HAP-1 (cell line): ENCODE measurements at regions not wholly inside any gene's neighbourhood (a gene's known extent, or its start where the extent isn't known, plus 50 kb on each side); places are given as distances from the start of the nearest gene placed in this dataset.
"Not testable (repeated sequence)": the region's sequence is repeated elsewhere in the genome, so short reads cannot be mapped to it uniquely, and the experiment has no call there.

Experiments
- DNase-seq, 2 experiments: peaks; one replicate each; pipeline ENCODE4 v3.0.0-alpha.2; 2016 to 2020; ENCODE audit warnings: low spot score in 2 of 2
- H3K27me3 ChIP-seq: fragments of 250-450 bp; sonication (Bioruptor Pico); 2 replicates; pipeline ENCODE4 v1.5.1; 2020; ENCODE audit warnings: low read depth, mild to moderate bottlenecking, moderate library complexity
- H3K36me3 ChIP-seq: fragments of 250-450 bp; sonication (Bioruptor Pico); replicated peaks from 2 replicates; pipeline ENCODE4 v1.5.1; 2020; ENCODE audit warnings: mild to moderate bottlenecking
- H3K4me1 ChIP-seq: fragments of 250-450 bp; sonication (Bioruptor Pico); 2 replicates; pipeline ENCODE4 v1.5.1; 2020; ENCODE audit warnings: mild to moderate bottlenecking
- H3K4me3 ChIP-seq: fragments of 250-450 bp; sonication (Bioruptor Pico); 2 replicates; pipeline ENCODE4 v1.5.1; 2020; ENCODE audit warnings: mild to moderate bottlenecking, moderate library complexity
- H3K9me3 ChIP-seq: fragments of 250-450 bp; sonication (Bioruptor Pico); 2 replicates; pipeline ENCODE4 v1.5.1; 2020; ENCODE audit warnings: mild to moderate bottlenecking, moderate library complexity
- in situ Hi-C: fragments of 300-500 bp; cut with MboI; formaldehyde crosslinking; loops from 3 replicates; pipeline ENCODE4 v1.14.3; 2020; ENCODE audit warnings: low sequenced_read_pairs, inconsistent platforms, mixed read lengths

DNA sequence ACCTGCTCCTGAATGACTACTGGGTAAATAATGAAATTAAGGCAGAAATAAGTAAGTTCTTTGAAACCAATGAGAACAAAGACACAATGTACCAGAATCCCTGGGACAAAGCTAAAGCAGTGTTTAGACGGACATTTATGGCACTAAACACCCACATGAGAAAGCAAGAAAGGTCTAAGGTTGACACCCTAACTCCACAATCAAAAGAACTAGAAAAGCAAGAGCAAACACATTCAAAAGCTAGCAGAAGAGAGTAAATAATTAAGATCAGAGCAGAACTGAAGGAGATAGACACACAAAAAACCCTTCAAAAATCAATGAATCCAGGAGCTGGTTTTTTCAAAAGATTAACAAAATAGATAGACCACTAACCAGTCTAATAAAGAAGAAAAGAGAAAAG lies 203.2 kb upstream of the LRRC61 start:
- H3K4me1 ChIP-seq, H3K27me3 ChIP-seq, DNase-seq, H3K9me3 ChIP-seq, H3K36me3 ChIP-seq, in situ Hi-C loops, H3K4me3 ChIP-seq: not testable (repeated sequence)

- H3K36me3 ChIP-seq, in situ Hi-C loops, H3K4me1 ChIP-seq, H3K27me3 ChIP-seq, DNase-seq, H3K9me3 ChIP-seq, H3K4me3 ChIP-seq: not testable (repeated sequence)
These were observed 197.3 kb upstream of the LRRC61 start for GRCh38 chr7:150125831-150126230.

GRCh38 chr7:150134451-150134850 lies 188.7 kb upstream of the LRRC61 start:
- H3K36me3 ChIP-seq, H3K4me1 ChIP-seq, DNase-seq, in situ Hi-C loops, H3K27me3 ChIP-seq, H3K9me3 ChIP-seq, H3K4me3 ChIP-seq: not testable (repeated sequence)

DNA sequence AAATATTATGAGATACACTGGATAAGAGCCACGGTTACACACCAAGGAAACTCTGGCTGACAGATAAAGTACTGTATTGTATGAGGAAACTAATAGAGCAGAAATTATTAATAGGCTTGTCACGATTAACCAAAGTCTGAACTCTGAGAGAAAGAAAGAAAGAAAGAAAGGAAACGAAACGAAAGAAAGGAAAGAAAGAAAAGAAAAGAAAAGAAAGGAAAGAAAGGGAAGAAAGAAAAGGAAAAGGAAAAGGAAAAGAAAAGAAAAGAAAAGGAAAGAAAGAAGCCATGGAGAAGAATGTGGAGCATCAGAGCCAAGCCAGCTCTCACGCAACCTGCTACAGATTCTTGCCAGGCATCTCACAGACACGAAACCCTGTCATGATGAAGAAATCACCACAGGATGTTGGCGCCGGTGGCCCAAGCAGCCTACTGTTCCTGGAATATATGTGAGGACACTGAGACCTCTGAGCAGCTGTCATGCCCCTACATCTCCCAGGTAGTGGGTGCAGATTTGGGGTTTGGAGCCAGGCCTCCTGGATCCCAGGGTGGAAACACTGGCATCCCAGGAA lies 187.4 kb upstream of the LRRC61 start:
- H3K9me3 ChIP-seq, H3K4me3 ChIP-seq, H3K27me3 ChIP-seq, H3K4me1 ChIP-seq, DNase-seq, H3K36me3 ChIP-seq, in situ Hi-C loops: not testable (repeated sequence)

DNA sequence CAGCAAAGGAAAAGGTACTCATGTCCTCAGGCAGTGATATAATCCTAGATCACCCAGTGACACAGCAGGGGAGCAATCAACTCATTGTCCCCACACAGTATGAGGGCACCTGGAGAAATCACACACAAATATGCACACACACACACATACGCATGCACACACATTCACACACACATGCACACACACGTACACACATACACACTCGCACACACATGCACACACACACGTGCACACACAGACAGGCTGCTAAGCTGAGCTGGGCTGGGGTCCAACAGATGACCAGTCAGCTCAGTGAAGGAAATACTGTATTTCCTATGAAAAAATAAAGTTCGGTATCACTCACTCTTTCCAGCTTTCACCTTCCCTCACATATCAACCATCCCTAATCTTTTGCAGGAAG lies 183.3 kb upstream of the LRRC61 start:
- H3K4me3 ChIP-seq, H3K36me3 ChIP-seq, DNase-seq, in situ Hi-C loops, H3K9me3 ChIP-seq, H3K27me3 ChIP-seq, H3K4me1 ChIP-seq: not testable (repeated sequence)

- H3K9me3 ChIP-seq, in situ Hi-C loops, DNase-seq, H3K4me3 ChIP-seq, H3K27me3 ChIP-seq, H3K4me1 ChIP-seq, H3K36me3 ChIP-seq: not testable (repeated sequence)
These were observed 181.4 kb upstream of the LRRC61 start for GRCh38 chr7:150141525-150142345.

GRCh38 chr7:150146124-150146523 lies 177.0 kb upstream of the LRRC61 start:
- H3K36me3 ChIP-seq, H3K4me1 ChIP-seq, in situ Hi-C loops, H3K27me3 ChIP-seq, H3K9me3 ChIP-seq, H3K4me3 ChIP-seq, DNase-seq: not testable (repeated sequence)

DNA sequence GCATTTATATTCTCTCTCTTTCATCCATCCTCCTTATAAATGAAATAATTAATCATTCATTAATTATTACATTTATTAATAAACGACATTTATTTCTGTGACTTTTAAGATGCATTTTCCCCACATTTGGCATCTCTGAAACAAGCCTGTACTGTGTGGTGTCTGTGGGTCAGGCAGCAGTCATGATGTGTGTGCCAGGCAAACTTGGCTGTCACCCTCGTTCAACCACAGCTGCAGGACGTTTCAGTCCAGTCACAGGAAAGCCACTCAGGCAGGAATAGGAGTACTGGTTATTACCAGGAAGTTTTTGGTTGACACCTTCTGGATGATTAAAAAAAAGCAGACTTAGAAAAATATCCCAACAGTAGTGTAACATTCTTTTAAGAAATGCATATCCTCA lies 175.6 kb upstream of the LRRC61 start:
- not testable (repeated sequence) for H3K27me3 ChIP-seq

GRCh38 chr7:150156015-150156414 lies 167.1 kb upstream of the LRRC61 start:
- in situ Hi-C loops, H3K9me3 ChIP-seq, H3K27me3 ChIP-seq, H3K4me3 ChIP-seq, H3K36me3 ChIP-seq, H3K4me1 ChIP-seq, DNase-seq: not testable (repeated sequence)

More for the DNA sequence above, 175.6 kb upstream of the LRRC61 start:
- H3K4me1 ChIP-seq, H3K4me3 ChIP-seq, H3K9me3 ChIP-seq, DNase-seq, H3K36me3 ChIP-seq, in situ Hi-C loops: not testable (repeated sequence)

DNA sequence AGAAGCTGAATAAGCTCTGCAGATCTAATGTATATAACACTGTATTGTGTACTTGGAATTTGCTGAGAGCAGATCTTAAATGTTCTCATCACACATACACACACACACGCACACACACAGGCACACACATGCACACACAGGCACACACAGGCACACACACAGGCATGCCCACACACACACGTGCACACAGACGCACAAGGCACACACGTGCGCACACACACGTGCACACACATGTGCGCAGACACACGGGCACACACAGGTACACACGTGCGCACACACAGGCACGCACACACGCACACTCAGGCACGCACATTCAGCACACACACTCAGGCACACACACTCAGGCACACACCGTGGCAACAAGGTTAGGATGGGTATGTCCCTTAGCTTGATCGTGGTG lies 164.5 kb upstream of the LRRC61 start:
- H3K4me1 ChIP-seq, H3K9me3 ChIP-seq, in situ Hi-C loops: not testable (repeated sequence)

DNA sequence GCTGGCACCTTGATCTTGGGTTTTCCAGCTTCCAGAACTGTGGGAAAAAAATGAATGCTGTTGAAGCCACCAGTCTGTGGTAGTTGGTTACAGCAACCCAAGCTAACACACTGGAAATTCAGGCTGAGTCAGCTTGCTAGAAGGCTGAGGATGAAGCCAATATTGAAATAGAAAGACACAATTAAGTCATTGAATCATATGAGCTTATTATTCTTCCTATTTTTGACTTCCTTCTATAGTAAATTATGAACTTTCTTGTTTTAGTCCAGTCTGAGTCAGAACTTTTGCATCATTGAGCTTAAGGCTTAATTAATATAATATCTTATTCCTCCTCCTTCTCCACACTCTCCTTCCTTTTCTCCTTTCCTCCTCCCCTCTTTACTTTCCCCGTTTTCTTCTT lies 153.6 kb upstream of the LRRC61 start:
- H3K4me1 ChIP-seq, H3K27me3 ChIP-seq, H3K9me3 ChIP-seq, in situ Hi-C loops, H3K4me3 ChIP-seq, DNase-seq, H3K36me3 ChIP-seq: not testable (repeated sequence)

More for the DNA sequence above, 164.5 kb upstream of the LRRC61 start:
- not testable (repeated sequence) for H3K36me3 ChIP-seq, H3K27me3 ChIP-seq, DNase-seq, H3K4me3 ChIP-seq

GRCh38 chr7:150169943-150170490 lies 153.1 kb upstream of the LRRC61 start:
- DNase-seq, H3K36me3 ChIP-seq, in situ Hi-C loops, H3K9me3 ChIP-seq, H3K4me1 ChIP-seq, H3K4me3 ChIP-seq, H3K27me3 ChIP-seq: not testable (repeated sequence)

DNA sequence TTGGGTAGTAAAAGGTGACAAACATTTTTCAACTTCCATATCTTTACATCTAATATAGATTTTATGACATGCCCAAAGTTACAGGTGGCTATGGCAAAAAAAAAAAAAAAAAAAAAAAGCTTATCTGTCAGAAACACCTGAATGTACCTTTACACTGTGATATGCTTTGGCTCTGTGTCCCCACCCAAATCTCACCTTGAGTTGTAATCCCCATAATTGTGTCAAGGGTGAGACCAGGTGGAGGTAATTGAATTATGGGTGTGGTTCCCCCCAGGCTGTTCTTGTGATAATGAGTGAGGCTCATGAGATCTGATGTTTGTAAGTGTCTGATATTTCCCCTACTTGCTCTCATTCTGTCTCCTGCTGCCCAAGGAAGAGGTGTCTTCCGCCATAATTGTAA lies 139.6 kb upstream of the LRRC61 start:
- H3K4me1 ChIP-seq, H3K4me3 ChIP-seq, H3K36me3 ChIP-seq, in situ Hi-C loops, H3K9me3 ChIP-seq, H3K27me3 ChIP-seq, DNase-seq: not testable (repeated sequence)

DNA sequence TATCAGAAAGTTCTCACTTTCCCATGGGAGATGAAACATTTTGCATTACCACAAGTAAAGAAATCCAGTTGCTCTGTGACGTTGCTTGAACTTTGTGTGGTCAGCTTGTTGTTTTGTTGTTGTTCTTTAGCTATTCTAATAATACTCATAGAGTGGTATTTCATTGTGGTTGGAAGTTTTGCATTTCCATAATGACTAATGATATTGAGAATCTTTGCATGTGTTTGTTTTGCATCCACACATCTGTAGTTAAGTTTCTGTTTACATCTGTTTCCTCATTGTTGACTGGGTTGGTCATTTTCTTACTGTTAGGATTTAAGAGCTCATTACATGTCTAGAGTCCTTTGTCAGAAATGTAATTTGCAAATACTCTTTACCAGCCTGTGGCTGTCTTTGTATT lies 133.2 kb upstream of the LRRC61 start:
- H3K4me3 ChIP-seq, H3K4me1 ChIP-seq, H3K9me3 ChIP-seq, H3K36me3 ChIP-seq, DNase-seq, H3K27me3 ChIP-seq, in situ Hi-C loops: not testable (repeated sequence)
